ENCODE measurements at regions not wholly inside any gene's neighbourhood (a gene's known extent, or its start where the extent isn't known, plus 50 kb on each side); places are given as distances from the start of the nearest gene placed in this dataset.

DNA sequence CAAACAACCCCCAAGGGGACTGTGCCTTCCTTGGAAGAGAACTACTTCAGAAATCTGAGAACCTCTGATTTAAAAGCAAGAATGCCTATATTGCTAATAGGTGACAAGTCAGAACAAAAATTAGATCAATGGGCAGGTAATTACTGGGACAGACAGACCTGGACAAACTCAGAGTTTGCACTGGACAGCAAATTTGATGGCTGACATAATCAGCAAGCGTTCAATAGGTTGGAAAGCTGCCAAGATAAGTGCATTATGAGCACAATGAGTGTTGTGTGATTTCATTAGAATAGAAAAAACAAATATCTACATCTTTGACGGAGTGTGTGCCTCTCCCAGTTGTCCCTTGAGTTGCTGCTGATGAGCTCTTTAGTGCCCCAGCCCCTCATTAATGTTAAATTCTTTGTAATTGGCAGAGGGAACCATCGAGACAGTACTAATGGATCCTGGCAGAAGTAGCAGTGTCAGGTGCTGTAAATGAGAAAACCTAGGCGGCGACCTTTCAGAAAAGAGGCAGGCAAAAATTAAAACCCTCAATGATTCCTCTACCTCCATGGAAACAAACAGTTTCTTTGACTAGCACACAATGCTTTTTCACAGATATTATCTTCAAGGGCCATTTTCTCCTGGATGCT is 116.5 kb upstream of the COL21A1 start:
- TF ChIP-seq YY1 (IDR thresholded peaks at IDR 0.05; ENCODE audit: insufficient read depth, insufficient read length) = no peak
- no peak for TF ChIP-seq ZNF274 (IDR thresholded peaks at IDR 0.05; ENCODE audit: low read depth, low read length)
- no peak for TF ChIP-seq SUZ12 (IDR thresholded peaks at IDR 0.05; ENCODE audit: extremely low read depth, insufficient read depth, insufficient read length)
